Chondrocyte (in vitro differentiated cells): ENCODE measurements at regions not wholly inside any gene's neighbourhood (a gene's known extent, or its start where the extent isn't known, plus 50 kb on each side); places are given as distances from the start of the nearest gene placed in this dataset.

ENCODE experiments used
- DNase-seq: peaks from one replicate; pipeline ENCODE4 v3.0.0; 2021; ENCODE audit warnings: mixed read lengths, low spot score
- H3K27ac Mint-ChIP-seq: one replicate; pipeline ENCODE4 v1.8.0; 2021; ENCODE audit warnings: mild to moderate bottlenecking, moderate library complexity, mixed read lengths; ENCODE audit not compliant: unreplicated experiment
- H3K27me3 Mint-ChIP-seq: 2 replicates; pipeline ENCODE4 v1.8.0; 2021; ENCODE audit warnings: low read depth, mixed read lengths
- H3K36me3 Mint-ChIP-seq: 2 replicates; pipeline ENCODE4 v1.8.0; 2021; ENCODE audit warnings: low read depth, mixed read lengths
- H3K4me1 Mint-ChIP-seq: 2 replicates; pipeline ENCODE4 v1.8.0; 2021; ENCODE audit warnings: low read depth, mild to moderate bottlenecking, mixed read lengths
- H3K4me3 Mint-ChIP-seq: one replicate; pipeline ENCODE4 v1.8.0; 2021; ENCODE audit warnings: mild to moderate bottlenecking, moderate library complexity, mixed read lengths; ENCODE audit not compliant: unreplicated experiment
- H3K9me3 Mint-ChIP-seq: 2 replicates; pipeline ENCODE4 v1.8.0; 2021; ENCODE audit warnings: low read depth, mixed read lengths
- TF ChIP-seq, protein P1 (sequence below): fragments of 200-600 bp; sonication (generic); IDR thresholded peaks from 2 replicates; pipeline ENCODE4 v1.5.0; 2021; ENCODE audit warnings: antibody characterized with exemption, mild to moderate bottlenecking, moderate library complexity

- no peaks in the 10 kb centered on the region for H3K9me3 Mint-ChIP-seq
- TF ChIP-seq, protein P1, sequence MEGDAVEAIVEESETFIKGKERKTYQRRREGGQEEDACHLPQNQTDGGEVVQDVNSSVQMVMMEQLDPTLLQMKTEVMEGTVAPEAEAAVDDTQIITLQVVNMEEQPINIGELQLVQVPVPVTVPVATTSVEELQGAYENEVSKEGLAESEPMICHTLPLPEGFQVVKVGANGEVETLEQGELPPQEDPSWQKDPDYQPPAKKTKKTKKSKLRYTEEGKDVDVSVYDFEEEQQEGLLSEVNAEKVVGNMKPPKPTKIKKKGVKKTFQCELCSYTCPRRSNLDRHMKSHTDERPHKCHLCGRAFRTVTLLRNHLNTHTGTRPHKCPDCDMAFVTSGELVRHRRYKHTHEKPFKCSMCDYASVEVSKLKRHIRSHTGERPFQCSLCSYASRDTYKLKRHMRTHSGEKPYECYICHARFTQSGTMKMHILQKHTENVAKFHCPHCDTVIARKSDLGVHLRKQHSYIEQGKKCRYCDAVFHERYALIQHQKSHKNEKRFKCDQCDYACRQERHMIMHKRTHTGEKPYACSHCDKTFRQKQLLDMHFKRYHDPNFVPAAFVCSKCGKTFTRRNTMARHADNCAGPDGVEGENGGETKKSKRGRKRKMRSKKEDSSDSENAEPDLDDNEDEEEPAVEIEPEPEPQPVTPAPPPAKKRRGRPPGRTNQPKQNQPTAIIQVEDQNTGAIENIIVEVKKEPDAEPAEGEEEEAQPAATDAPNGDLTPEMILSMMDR = no peak
- H3K4me3 Mint-ChIP-seq = no peak overlapping the region
- DNase-seq = no peak
- H3K4me1 Mint-ChIP-seq = peaks cover 13% of the 10 kb centered on the region
- no peaks in the 10 kb centered on the region for H3K36me3 Mint-ChIP-seq
- H3K27ac Mint-ChIP-seq = no peak overlapping the region
- H3K27me3 Mint-ChIP-seq = no peaks in the 10 kb centered on the region
These were observed 67.9 kb upstream of the DUSP22 start for GRCh38 chr6:224350-224749.

DNA sequence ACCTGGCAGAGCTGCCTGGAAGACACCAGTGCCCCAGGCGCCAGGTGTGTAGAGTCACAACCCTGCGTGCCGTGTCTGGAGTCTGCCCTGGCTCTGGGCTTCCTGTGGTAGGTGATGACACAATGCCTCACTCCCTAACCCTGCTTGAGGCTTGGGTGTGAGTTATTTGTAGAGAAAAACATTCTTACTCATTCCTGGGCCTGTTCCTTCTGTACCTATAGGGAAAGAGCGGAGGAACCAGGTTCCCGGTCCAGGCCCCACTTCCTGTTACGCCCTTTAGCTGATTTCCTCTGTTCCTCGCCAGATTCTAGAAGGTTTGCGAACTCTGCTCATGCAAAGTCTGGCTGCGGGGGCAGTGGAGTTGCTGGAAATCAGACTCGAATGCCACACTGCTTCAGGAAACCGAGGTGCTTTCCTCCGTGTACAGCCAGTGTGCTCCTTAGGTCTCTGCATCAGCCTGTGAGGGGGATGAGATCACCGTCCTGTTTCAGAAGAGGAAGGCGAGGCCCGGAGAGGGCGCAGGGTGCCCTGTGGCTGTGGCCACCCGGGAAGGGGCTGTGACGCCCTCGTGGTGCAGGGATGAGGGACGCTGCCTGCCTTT lies 67.1 kb upstream of the DUSP22 start:
- H3K4me3 Mint-ChIP-seq = no peak overlapping the region
- no peaks in the 10 kb centered on the region for H3K9me3 Mint-ChIP-seq
- no peak overlapping the region for H3K27ac Mint-ChIP-seq
- DNase-seq = no peak
- no peaks in the 10 kb centered on the region for H3K36me3 Mint-ChIP-seq
- TF ChIP-seq, protein P1 = no peak
- peaks cover 9% of the 10 kb centered on the region for H3K4me1 Mint-ChIP-seq
- H3K27me3 Mint-ChIP-seq = peaks cover 2% of the 10 kb centered on the region

DNA sequence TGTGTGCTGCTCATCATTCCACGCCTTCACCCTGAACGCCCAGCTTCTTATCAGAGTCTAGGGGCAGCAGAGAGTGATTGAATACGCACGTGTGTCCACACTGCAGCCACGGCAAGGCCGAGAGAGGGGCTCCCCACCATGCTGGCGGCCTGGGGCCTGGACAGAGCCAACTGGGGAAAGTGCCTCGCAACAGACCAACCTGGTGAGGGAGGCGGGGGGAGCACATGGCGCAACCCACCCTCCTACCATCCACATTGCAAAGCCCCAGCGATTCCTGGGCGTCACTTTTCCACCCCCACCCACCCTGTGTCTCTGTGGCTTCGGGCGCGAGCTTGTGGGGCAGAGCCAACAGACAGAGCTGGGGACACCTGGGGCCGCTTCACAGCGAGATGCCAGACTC lies 66.4 kb upstream of the DUSP22 start:
- H3K9me3 Mint-ChIP-seq = no peaks in the 10 kb centered on the region
- peak; percentile 50 for DNase-seq

DNA sequence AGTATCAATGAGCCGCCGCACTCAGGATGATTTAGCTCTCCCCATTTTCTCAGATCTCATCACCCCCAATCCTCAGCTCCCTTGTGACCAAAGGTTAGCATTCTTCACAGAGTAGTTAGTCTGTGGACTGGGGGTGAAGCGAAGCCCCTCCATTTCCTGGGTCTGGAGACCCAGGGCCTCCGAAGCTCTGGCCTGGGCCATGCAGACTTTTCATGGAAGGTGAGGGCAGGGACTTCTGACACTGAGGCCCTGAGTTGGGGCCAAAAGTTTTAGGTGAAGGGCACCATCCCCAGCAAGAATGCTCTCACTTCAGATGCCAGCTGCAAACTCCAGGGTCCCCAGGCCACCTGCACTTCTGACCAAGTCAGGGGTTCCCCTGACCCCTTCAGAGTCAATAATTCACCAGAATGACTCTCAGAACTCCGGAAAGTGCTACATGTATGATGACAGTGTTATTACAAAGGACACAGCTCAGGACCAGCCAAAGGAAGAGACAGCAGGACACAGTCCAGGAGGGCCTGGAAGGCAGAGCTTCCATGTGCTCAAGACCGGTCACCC lies 65.7 kb upstream of the DUSP22 start:
- peak; percentile 30 for DNase-seq
- TF ChIP-seq, protein P1 = no peak
- H3K4me3 Mint-ChIP-seq = no peak overlapping the region
- H3K4me1 Mint-ChIP-seq = peaks cover 3% of the 10 kb centered on the region
- H3K36me3 Mint-ChIP-seq = no peaks in the 10 kb centered on the region
- H3K9me3 Mint-ChIP-seq = no peaks in the 10 kb centered on the region
- H3K27me3 Mint-ChIP-seq = peaks cover 2% of the 10 kb centered on the region
- no peak overlapping the region for H3K27ac Mint-ChIP-seq

More for the DNA sequence above, 66.4 kb upstream of the DUSP22 start:
- Mint-ChIP-seq H3K4me1 (peaks cover 9% of the 10 kb centered on the region), H3K4me3 (no peak overlapping the region), H3K27ac (no peak overlapping the region), H3K36me3 (no peaks in the 10 kb centered on the region), H3K27me3 (peaks cover 2% of the 10 kb centered on the region)
- TF ChIP-seq, protein P1 = no peak

DNA sequence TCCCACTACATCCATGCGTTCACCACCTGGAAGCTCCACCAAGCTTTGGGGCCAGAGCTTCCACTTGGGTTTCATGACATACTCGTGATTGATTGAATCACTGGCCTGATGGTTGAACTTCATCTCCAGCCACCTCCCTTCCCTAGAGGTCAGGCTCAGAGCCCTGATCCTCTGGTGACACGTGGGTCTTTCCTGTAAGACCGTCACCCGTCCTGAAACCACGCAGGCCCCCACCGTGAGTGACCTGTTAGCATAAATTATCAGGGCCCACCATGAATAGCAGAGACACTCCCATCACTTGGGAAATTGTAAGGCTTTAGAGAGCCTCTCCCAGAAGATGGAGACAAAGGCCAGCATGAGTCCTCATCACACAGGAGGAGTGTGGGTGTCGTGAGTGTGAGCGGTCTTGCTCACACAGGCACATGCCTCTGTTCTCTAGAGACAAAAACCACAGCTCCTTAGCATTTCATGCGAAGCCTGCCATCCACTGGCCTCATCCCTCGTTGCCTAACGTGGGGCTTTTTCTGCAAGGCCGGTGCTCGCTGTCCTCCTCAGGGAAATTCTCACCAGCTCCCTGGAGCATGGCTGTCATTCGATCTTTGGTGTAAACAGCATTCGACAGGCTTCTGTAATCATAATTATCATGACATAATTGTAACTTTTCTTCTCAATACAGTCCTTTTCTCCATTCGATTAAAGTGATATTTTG lies 65.1 kb upstream of the DUSP22 start:
- DNase-seq = peak; percentile 38
- peaks cover 2% of the 10 kb centered on the region for H3K27me3 Mint-ChIP-seq
- TF ChIP-seq, protein P1 = peak; percentile 31
- no peaks in the 10 kb centered on the region for H3K9me3 Mint-ChIP-seq
- no peak overlapping the region for H3K27ac Mint-ChIP-seq
- H3K4me1 Mint-ChIP-seq = no peaks in the 10 kb centered on the region
- no peaks in the 10 kb centered on the region for H3K36me3 Mint-ChIP-seq
- H3K4me3 Mint-ChIP-seq = no peak overlapping the region
